Progenitor cell of endocrine pancreas (in vitro differentiated cells): ENCODE measurements at regions not wholly inside any gene's neighbourhood (a gene's known extent, or its start where the extent isn't known, plus 50 kb on each side); places are given as distances from the start of the nearest gene placed in this dataset.

Source experiments
- DNase-seq: peaks from one replicate; pipeline ENCODE4 v3.0.0; 2021; ENCODE audit warnings: low spot score; ENCODE audit not compliant: unreplicated experiment
- H3K27ac Mint-ChIP-seq: 2 replicates; pipeline ENCODE4 v1.8.0; 2021; ENCODE audit warnings: mild to moderate bottlenecking, moderate library complexity, mixed read lengths
- H3K27me3 Mint-ChIP-seq: 2 replicates; pipeline ENCODE4 v1.8.0; 2021; ENCODE audit warnings: mixed read lengths
- H3K36me3 Mint-ChIP-seq: 2 replicates; pipeline ENCODE4 v1.8.0; 2022; ENCODE audit warnings: mixed read lengths; ENCODE audit not compliant: insufficient read depth
- H3K4me1 Mint-ChIP-seq: 2 replicates; pipeline ENCODE4 v1.8.0; 2021; ENCODE audit warnings: low read depth, mixed read lengths
- H3K4me3 Mint-ChIP-seq: 2 replicates; pipeline ENCODE4 v1.8.0; 2021; ENCODE audit warnings: low read depth, mild to moderate bottlenecking, moderate library complexity, mixed read lengths
- H3K9me3 Mint-ChIP-seq: 2 replicates; pipeline ENCODE4 v1.8.0; 2021; ENCODE audit warnings: low read depth, mixed read lengths
- TF ChIP-seq, protein P1 (sequence below): fragments of 200-600 bp; sonication (generic); IDR thresholded peaks from one replicate; pipeline ENCODE4 v1.5.0; 2021; ENCODE audit warnings: antibody characterized with exemption, mild to moderate bottlenecking; ENCODE audit not compliant: unreplicated experiment

- no peaks in the 10 kb centered on the region for H3K36me3 Mint-ChIP-seq
These were observed 80.6 kb upstream of the VRK2 start for GRCh38 chr2:57965961-57966360.

GRCh38 chr2:57973621-57974186 lies 72.9 kb upstream of the VRK2 start:
- TF ChIP-seq, protein P1, sequence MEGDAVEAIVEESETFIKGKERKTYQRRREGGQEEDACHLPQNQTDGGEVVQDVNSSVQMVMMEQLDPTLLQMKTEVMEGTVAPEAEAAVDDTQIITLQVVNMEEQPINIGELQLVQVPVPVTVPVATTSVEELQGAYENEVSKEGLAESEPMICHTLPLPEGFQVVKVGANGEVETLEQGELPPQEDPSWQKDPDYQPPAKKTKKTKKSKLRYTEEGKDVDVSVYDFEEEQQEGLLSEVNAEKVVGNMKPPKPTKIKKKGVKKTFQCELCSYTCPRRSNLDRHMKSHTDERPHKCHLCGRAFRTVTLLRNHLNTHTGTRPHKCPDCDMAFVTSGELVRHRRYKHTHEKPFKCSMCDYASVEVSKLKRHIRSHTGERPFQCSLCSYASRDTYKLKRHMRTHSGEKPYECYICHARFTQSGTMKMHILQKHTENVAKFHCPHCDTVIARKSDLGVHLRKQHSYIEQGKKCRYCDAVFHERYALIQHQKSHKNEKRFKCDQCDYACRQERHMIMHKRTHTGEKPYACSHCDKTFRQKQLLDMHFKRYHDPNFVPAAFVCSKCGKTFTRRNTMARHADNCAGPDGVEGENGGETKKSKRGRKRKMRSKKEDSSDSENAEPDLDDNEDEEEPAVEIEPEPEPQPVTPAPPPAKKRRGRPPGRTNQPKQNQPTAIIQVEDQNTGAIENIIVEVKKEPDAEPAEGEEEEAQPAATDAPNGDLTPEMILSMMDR: no peak
- no peak for DNase-seq
- H3K4me1 Mint-ChIP-seq: no peaks in the 10 kb centered on the region
- H3K27ac Mint-ChIP-seq: no peak overlapping the region
- no peaks in the 10 kb centered on the region for H3K9me3 Mint-ChIP-seq
- no peak overlapping the region for H3K4me3 Mint-ChIP-seq
- H3K27me3 Mint-ChIP-seq: no peaks in the 10 kb centered on the region
- no peaks in the 10 kb centered on the region for H3K36me3 Mint-ChIP-seq

More at GRCh38 chr2:57965961-57966360, 80.6 kb upstream of the VRK2 start:
- TF ChIP-seq, protein P1: no peak
- Mint-ChIP-seq H3K4me1 (no peaks in the 10 kb centered on the region), H3K4me3 (no peak overlapping the region), H3K27me3 (no peaks in the 10 kb centered on the region), H3K9me3 (no peaks in the 10 kb centered on the region), H3K27ac (no peak overlapping the region)
- no peak for DNase-seq

DNA sequence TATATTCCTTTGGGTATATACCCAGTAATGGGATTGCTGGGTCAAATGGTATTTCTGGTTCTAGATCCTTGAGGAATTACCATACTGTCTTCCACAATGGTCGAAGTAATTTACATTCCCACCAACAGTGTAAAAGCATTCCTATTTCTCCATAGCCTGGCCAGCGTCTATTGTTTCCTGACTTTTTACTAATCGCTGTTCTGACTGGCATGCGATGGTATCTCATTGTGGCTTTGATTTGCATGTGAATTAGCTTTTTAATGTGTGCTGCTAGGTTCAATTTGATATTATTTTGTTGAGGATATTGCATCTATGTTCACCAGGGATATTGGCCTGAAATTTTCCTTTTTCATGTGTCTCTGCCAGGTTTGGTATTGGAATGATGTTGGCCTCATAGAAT lies 67.4 kb upstream of the VRK2 start:
- Mint-ChIP-seq H3K27ac (no peak overlapping the region), H3K27me3 (no peaks in the 10 kb centered on the region), H3K4me3 (no peak overlapping the region), H3K9me3 (no peaks in the 10 kb centered on the region), H3K36me3 (no peaks in the 10 kb centered on the region), H3K4me1 (no peaks in the 10 kb centered on the region)
- DNase-seq: no peak
- TF ChIP-seq, protein P1: no peak

- TF ChIP-seq, protein P1: no peak
- H3K9me3 Mint-ChIP-seq: no peaks in the 10 kb centered on the region
- no peak overlapping the region for H3K27ac Mint-ChIP-seq
- no peak for DNase-seq
- no peaks in the 10 kb centered on the region for H3K27me3 Mint-ChIP-seq
- no peaks in the 10 kb centered on the region for H3K36me3 Mint-ChIP-seq
- H3K4me1 Mint-ChIP-seq: no peaks in the 10 kb centered on the region
- H3K4me3 Mint-ChIP-seq: no peak overlapping the region
These were observed 65.4 kb upstream of the VRK2 start for GRCh38 chr2:57981083-57981768.

DNA sequence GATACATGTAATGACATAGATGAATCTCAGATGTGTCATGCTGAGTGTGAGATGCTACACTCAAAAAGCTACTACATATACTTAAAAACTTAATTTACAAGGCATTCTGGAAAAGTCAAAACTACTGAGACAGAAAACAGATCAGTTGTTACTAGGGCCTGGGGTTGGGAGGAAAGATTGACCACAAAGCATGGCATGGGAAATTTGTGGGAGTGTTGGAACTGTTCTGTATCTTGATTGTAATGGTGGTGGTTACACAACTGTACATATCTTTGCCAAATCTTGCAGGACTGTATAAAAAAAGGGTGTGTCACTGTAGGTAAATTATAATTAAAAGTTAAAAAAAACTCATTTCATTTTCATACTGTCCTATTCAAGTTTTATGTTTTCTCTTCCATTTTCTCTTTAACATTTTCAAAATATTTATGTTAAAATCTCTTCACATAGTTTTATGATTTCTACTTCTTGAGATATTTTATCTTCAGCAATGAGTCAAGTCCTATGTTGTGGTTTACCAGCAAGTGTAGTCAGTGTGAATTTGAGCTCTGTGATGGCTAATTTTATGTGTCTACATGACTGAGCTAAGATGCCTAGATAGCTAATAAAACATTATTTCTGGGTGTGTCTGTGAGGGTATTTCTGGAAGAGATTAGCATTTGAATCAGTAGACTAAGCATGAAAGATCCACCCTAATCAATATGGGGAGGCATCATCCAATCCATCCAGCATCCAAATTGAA lies 58.6 kb upstream of the VRK2 start:
- Mint-ChIP-seq H3K4me1 (peaks cover 1% of the 10 kb centered on the region), H3K27me3 (no peaks in the 10 kb centered on the region), H3K4me3 (no peak overlapping the region), H3K36me3 (no peaks in the 10 kb centered on the region), H3K27ac (no peak overlapping the region), H3K9me3 (no peaks in the 10 kb centered on the region)
- TF ChIP-seq, protein P1: no peak
- no peak for DNase-seq
